Left renal pelvis (tissue), 4 donors: ENCODE measurements at regions not wholly inside any gene's neighbourhood (a gene's known extent, or its start where the extent isn't known, plus 50 kb on each side); places are given as distances from the start of the nearest gene placed in this dataset.

Source experiments
- DNase-seq, 4 donors: peaks; one replicate each; pipeline ENCODE4 v3.0.0-alpha.2; 2013; ENCODE audit warnings: low read depth in 4 of 4, low spot score in 3 of 4

DNA sequence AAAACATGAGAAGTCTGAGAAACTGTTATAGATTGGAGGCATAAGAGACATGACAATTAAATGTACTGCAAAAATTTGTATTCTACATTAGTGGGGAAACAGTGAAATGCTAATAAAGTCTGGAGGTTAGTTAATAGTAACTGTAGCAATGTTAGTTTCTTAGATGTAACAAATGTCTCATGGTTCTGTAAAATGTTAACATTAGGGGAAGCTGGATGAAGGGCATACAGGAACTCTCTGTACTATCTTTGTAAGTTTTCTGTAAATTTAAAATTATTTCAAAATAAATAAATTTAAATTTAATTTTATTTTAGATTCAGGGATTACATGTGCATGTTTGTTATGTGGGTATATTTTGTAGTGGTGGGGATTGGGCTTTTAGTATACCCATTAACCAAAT is 70.0 kb upstream of the IRX6 start:
- no peak for DNase-seq

DNA sequence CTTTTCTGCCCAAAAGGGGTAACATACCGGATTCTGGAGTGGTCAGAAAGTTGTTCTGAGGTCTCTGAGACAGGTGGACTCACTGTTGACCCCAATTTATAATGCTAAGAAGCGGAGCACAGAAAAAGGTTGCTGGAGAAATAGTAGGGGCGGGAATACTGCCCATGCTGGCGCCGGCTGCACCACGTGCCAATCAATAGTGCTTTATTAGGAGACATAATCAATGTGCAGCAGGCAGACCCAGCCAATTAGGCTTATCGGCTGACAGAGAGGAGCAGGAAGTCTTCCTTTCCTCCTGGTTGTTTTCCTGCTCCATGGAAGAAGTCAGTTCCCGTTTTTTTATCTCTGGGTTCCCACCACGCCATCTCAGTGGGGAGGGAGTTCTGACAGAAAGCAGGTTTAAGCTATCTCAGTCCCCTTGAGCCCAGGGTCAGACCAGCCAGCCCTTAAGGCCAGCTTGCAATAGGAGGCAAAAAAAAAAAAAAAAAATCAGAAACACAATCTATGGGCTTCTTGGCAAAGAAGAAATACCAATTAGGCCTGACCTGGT is 68.2 kb upstream of the IRX6 start:
- no peak for DNase-seq

DNA sequence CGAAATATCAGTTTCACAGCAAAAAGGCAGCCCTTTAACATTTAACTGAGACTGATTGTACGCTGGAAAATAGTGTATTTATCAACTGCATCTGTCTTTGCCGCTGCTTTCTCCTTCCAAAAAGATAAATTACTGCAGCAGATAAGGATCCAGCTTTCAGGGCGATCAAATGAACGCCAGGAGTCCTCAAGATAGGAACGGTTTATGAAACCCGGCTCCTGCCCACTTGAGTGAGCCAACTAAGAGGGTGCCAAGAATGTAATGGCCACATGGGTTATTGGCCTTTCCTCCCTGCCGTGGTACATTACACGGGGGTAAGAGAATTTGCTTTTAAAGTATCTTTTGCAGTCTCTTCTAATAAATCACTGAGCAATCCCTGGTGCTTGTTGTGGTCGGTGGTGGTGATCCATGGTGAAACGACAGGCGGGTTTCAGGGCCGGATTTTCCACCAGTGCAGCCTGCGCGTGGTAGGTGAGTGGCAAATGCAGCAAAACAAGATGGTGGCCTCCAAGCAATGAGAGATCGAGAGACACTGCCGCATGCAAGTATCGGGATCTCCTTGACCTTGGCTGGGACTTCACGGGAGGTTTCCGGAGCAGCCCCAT is 67.5 kb upstream of the IRX6 start:
- no peak for DNase-seq

DNA sequence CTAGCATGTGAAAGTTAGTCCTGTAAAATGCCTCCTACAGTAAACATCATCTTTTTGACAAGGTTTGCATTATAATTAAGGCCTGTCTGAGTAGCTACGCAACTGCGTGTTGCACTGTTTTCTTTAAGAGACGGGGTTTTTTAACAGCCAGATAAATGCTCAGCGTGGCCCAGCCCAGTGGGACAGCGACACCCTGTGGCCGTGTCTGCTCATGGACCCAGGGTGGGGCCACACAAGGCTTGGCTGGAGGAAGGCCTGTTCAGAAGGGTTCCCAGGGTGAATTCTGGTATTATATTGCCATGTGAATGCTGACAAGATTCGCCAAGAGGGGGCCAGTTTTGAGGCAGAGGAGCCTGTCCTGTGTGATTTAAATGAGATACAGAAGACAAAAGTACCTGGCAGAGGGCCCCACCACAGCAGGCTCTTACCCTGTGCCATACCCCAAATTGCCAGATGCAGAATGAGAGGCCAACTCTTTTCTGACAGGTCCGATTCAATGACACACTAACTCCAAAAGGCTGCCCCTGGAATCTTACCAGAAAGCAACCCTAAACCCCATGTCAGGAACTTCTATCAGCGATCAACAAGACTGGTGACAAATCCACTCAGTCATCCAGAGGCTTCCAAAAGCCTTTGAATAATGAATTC is 65.9 kb upstream of the IRX6 start:
- DNase-seq = peak; percentile 25 to 51 (median 44)

DNA sequence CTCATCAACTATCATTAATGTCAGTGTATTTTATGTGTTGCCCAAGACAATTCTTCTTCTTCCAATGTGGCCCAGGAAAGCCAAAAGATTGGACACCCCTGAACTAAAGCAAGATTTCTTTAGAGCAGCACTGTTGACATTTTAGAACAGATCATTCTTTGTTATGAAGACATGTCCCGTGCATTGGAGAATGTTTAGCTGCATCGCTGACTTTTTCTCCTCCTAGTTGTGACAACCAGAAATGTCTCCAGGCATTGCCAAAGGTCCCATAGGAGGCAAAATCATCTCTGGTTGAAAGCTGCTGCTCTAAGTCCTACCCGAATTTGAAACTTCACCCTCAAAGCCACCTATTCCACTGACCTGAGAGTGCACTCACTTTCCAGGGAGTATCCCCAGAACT is 62.7 kb upstream of the IRX6 start:
- DNase-seq = no peak

DNA sequence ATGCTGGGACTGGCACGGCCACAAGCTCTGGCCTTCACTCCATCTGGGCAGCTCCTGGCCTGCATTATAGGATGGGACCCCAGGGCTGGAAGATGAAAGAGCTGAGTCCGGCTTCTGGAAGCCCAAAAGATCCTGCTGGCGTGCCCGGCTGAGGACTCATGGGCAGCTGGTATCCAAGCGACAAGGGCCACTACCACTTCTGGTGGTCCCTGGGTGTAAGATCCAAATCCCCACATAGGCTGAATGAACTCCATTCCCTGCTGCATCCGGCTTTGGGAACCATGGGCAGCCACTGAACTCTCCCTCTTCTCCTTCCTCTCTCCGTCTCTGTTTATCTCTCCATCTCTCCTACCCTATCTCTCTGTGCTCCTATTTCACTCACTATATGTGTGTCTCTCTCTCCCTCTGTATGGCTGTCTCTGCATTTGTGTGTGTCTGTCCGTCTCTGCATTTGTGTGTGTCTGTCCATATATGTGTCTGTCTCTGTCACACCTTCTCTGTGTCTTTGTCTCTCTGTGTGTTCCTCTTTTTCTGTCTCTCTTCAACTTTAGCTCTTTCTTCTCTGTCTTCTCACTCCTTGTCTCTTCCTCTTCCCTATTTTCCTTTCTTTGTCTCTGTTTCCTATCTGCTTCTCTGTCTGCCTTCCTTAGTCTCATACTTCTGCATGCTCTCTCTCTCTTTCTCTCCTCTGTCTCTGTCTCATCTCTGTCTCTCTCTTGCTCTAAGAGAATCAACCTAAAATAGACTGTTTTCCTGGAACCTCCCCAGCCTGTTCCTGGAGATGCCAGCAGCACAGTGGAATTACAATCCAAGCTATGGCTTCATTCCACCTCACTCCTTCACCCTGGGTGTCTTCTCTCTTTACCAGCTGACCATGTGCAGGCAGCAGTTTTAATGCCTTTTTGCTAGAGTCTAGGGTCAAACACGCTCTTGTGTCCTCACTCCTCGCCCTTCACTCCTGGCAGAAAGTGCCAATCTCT is 60.4 kb upstream of the IRX6 start:
- DNase-seq = no peak

DNA sequence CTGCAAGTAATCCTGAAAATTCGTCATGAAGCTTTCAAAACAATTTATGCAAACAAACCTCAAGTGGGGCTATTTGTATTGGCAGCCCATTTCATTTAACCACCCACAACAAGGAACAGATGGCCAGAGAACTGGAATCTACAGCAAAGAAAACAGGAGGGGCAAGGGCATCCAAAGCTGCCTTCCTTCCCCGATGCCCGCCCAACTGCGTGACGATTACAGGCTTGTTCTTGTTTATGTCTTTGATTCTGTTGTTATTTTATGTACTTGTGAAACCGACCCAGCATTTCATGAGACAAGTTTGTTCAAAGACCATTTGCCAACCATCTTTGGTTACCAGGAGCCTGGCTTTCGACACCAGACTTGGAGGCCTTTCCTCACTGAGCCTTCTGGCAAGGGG is 59.1 kb upstream of the IRX6 start:
- DNase-seq = no peak

DNA sequence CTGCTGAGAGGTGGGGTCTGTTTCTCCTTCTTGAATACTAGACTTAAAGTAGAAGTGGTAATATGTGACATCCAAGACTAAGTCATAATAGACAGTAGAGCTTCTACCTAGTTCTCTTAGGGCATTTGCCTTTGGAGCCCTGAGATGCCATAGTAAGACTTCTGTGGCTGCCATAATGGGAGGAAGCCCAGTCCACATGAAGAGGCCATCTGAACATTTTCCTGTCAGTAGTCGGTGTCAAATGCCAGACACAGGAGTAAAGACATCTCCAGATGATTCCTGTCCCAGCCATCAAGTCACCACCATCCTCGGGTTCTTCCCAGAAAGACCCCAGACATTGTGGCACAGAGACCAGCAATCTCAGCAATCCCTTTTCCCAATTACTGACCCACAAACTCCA is 58.1 kb upstream of the IRX6 start:
- DNase-seq = no peak

DNA sequence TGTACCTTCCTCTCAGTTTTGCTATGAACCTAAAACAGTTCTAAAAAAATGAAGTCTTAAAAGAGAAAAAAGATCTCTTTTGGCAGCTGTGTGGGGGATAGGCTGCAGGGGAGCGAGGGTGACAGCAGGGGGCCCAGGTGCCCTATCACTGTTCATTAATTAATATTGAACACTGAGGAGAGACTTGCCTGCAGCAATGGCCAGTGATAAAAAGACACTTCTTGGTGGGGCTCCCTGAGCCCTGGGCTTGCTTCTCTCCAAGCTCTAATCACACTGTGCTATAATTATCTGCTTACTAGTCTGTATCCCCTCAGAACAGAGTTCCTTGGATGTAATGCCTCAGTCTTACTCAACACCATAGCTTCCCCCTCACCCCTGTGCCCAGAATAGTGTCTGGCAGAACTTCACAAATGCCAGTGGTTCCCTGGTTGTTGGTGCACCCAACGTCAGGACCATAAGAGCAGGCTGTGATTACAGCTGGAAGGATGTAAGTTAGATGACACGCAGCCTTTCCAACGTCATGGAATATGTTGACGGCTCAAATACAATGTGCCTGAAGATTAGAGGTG is 52.0 kb upstream of the IRX6 start:
- no peak for DNase-seq

DNA sequence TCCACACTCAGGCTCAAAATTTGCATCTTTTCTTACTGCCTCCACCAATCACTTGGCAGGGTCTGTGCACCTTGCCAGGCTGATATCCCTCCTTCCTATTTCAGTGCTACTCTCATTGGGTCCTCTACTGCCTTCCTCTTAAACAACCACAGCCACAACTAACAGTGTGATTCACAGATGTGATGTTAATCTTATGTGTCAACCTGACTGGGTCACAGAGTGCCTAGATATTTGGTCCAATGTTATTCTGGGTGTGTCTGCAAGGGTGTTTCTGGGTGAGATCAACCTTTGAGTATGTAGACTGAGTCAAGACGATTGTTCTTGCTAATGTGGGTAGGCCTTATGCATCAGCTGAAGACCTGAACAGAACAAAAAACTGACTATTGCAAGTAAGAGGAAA is 51.3 kb upstream of the IRX6 start:
- no peak for DNase-seq

DNA sequence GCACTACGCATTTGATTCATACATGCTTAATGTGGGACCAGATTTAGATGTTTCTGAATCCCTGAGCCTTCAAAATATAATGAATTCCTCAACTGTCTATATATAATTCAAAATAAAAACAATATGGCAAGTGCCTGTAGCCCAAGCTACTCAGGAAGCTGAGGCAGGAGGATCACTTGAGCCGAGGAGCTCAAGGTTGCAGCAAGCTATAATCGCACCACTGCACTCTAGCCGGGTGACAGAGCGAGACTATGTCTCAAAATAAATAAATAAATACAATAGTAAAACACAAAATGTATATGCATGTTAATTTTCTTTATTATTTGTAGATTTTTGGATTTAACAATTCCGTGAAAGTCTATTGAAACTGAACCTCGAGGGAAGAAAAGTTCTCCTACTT is 50.6 kb upstream of the IRX6 start:
- DNase-seq = no peak

DNA sequence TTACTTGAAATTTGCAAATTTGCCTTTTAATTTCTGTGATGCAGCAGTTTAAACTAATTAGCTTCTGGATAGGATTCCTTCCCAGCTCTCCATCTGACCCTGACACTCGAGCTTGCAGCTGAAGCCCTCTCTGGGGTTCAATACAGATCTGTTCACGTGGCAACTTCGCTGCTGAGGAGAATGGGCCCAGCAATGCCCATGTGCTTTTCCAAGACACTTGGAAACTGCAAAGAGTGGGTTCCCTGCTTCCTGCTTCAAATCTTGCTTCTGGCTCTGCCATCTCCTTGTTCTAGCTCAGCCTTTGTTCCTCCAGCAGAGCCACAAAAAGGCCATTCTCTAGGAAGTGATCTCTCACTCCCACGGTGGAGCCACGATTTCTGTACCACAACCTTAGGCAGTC is 50.0 kb upstream of the IRX6 start:
- DNase-seq = no peak
